ENCODE measurements at regions not wholly inside any gene's neighbourhood (a gene's known extent, or its start where the extent isn't known, plus 50 kb on each side); places are given as distances from the start of the nearest gene placed in this dataset.

DNA sequence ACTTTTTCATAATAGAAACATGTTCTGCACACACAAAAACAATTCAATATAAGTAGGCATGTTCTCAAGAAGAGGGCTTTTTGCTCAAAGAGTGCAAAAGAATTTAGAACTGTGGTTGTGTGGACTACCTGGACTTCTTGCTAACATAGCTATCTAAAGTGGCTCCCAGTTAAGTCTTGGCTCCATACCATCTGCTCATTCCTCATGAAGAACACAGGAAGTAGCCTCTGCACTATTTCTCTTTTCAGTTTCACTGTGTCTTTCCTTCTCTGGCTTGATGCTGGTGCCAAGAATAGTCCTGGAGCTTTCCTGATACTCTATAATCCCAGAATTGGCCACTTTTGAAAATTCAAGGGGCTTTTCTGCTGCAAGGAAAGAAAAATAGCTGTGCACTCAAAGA, 127.4 kb downstream of the CCER1 start:
- TF ChIP-seq, protein P1, sequence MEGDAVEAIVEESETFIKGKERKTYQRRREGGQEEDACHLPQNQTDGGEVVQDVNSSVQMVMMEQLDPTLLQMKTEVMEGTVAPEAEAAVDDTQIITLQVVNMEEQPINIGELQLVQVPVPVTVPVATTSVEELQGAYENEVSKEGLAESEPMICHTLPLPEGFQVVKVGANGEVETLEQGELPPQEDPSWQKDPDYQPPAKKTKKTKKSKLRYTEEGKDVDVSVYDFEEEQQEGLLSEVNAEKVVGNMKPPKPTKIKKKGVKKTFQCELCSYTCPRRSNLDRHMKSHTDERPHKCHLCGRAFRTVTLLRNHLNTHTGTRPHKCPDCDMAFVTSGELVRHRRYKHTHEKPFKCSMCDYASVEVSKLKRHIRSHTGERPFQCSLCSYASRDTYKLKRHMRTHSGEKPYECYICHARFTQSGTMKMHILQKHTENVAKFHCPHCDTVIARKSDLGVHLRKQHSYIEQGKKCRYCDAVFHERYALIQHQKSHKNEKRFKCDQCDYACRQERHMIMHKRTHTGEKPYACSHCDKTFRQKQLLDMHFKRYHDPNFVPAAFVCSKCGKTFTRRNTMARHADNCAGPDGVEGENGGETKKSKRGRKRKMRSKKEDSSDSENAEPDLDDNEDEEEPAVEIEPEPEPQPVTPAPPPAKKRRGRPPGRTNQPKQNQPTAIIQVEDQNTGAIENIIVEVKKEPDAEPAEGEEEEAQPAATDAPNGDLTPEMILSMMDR (IDR thresholded peaks at IDR 0.05): no peak
- no peak for TF ChIP-seq POLR2A (IDR thresholded peaks at IDR 0.05)
- ATAC-seq: peak in 1 of 4 donors; percentile 48

DNA sequence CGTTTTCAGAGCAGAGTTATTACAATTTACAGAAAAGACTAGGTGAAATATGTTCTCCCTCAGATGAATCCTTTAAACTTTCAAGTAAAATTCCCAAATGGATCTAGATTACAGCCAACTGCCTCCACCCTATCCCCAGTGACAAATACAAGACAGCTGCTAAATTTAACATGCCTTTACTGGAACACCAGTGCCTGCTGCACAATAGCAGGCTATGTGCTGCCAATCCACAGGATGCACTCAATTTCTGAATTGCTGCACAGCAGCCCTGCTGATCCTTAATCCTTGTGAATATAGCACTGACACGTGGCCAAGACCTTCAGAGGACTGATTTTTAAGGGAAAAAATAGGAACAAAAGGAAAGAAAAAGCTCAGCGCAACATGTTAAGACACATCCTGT, 128.9 kb downstream of the CCER1 start:
- peaks cover 0 to 23% (median 4%) of the 10 kb centered on the region in 12 donors for H3K4me1 ChIP-seq
- DNase-seq (peak in 1 of 5 donors; percentile 28), ATAC-seq (peak in 3 of 4 donors; percentile 58 to 83 (median 75))
- no peak overlapping the region for H3K4me3 ChIP-seq
- H3K9me3 ChIP-seq: no peaks in the 10 kb centered on the region
- no peaks in the 10 kb centered on the region for H3K27me3 ChIP-seq
- H3K27ac ChIP-seq: no peak overlapping the region
- TF ChIP-seq, protein P1 (IDR thresholded peaks at IDR 0.05): no peak
- 56 to 66% (median 63%) methylated on average over 3 of the region's 3 CpGs for WGBS, 4 donors
- intact Hi-C loops (cut with DNase I): no loop called here
- H3K36me3 ChIP-seq: no peaks in the 10 kb centered on the region

More for the DNA sequence above, 127.4 kb downstream of the CCER1 start:
- Histone ChIP-seq H3K27ac (no peak overlapping the region), H3K36me3 (no peaks in the 10 kb centered on the region), H3K9me3 (no peaks in the 10 kb centered on the region), H3K27me3 (no peaks in the 10 kb centered on the region), H3K4me3 (no peak overlapping the region), H3K4me1 (peaks cover 0 to 23% (median 4%) of the 10 kb centered on the region in 12 donors)
- no peak for DNase-seq
- intact Hi-C loops (cut with DNase I): no loop called here

DNA sequence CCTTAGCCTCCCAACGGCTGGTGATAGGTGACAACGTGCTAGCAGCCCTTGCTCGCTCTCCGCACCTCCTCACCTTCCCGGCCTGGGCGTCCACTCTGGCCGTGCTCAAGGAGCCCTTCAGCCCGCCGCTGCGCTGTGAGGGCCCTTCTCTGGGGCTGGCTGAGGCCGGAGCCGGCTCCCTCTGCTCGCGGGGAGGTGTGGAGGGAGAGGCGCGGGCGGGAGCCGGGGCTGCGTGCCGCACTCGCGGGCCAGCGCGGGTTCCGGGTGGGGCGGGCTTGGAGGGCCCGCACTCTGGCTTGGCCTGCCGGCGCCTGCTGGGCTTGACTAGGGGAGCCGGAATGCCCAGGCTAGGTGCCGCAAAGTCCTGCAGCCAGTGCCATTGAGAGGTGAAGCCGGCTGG, 131.1 kb downstream of the CCER1 start:
- Histone ChIP-seq H3K36me3 (no peaks in the 10 kb centered on the region), H3K9me3 (no peaks in the 10 kb centered on the region), H3K27ac (no peak overlapping the region), H3K4me3 (no peak overlapping the region), H3K4me1 (peaks cover 0 to 23% (median 4%) of the 10 kb centered on the region in 12 donors), H3K27me3 (no peaks in the 10 kb centered on the region)
- intact Hi-C loops (cut with DNase I): no loop called here
- WGBS, 4 donors: 95 to 99% (median 97%) methylated on average over 17 to 32 of the region's 32 CpGs
- ATAC-seq (no peak), DNase-seq (peak in 1 of 5 donors; percentile 51)
- TF ChIP-seq, protein P1 (IDR thresholded peaks at IDR 0.05): no peak
- no peak for TF ChIP-seq POLR2A (IDR thresholded peaks at IDR 0.05)

DNA sequence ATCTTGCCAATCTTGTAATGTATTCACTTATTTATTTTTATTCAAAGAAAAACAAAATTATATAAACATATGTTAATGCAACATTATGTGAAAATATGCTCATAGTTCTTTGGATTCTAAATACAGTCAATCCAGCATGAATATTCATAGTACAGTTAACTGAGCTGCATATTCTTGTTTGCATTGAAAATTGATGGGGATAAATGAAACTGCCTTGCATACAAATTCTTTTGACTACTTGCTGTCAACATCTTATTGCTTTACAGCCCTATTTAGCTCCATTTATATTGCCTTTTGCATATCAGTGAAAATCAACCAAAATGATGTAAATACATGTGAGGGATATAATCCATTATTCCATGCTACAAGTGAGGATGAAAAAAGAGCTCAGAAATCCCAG, 135.3 kb downstream of the CCER1 start:
- Histone ChIP-seq H3K4me3 (no peak overlapping the region), H3K4me1 (no peaks in the 10 kb centered on the region), H3K27me3 (no peaks in the 10 kb centered on the region), H3K27ac (no peak overlapping the region), H3K36me3 (no peaks in the 10 kb centered on the region), H3K9me3 (no peaks in the 10 kb centered on the region)
- intact Hi-C loops (cut with DNase I): no loop called here
- TF ChIP-seq POLR2A (IDR thresholded peaks at IDR 0.05): no peak
- TF ChIP-seq, protein P1 (IDR thresholded peaks at IDR 0.05): no peak
- ATAC-seq (no peak), DNase-seq (no peak)

Measured in heart left ventricle (tissue), 16 donors.